ENCODE measurements at regions not wholly inside any gene's neighbourhood (a gene's known extent, or its start where the extent isn't known, plus 50 kb on each side); places are given as distances from the start of the nearest gene placed in this dataset.
"Not testable (repeated sequence)": the region's sequence is repeated elsewhere in the genome, so short reads cannot be mapped to it uniquely, and the experiment has no call there.

GRCh38 chr4:101418055-101418454 lies 70.7 kb upstream of the PPP3CA start:
- no peak for DNase-seq (ENCODE audit: low read depth)

GRCh38 chr4:101417046-101417445 lies 69.7 kb upstream of the PPP3CA start:
- DNase-seq (ENCODE audit: low read depth) = no peak

GRCh38 chr4:101415962-101416361 lies 68.6 kb upstream of the PPP3CA start:
- DNase-seq (ENCODE audit: low read depth) = no peak

GRCh38 chr4:101414496-101414895 lies 67.2 kb upstream of the PPP3CA start:
- no peak for DNase-seq (ENCODE audit: low read depth)

GRCh38 chr4:101411926-101412325 lies 64.6 kb upstream of the PPP3CA start:
- no peak for DNase-seq (ENCODE audit: low read depth)

GRCh38 chr4:101411281-101411910 lies 64.1 kb upstream of the PPP3CA start:
- not testable (repeated sequence) for DNase-seq (ENCODE audit: low read depth)

- no peak for DNase-seq (ENCODE audit: low read depth)
Measured at GRCh38 chr4:101400096-101400495, 52.8 kb upstream of the PPP3CA start.

- no peak for DNase-seq (ENCODE audit: low read depth)
Measured at GRCh38 chr4:101398807-101399206, 51.5 kb upstream of the PPP3CA start.

Measured in HS-5 (cell line).